ENCODE measurements at regions not wholly inside any gene's neighbourhood (a gene's known extent, or its start where the extent isn't known, plus 50 kb on each side); places are given as distances from the start of the nearest gene placed in this dataset.

DNA sequence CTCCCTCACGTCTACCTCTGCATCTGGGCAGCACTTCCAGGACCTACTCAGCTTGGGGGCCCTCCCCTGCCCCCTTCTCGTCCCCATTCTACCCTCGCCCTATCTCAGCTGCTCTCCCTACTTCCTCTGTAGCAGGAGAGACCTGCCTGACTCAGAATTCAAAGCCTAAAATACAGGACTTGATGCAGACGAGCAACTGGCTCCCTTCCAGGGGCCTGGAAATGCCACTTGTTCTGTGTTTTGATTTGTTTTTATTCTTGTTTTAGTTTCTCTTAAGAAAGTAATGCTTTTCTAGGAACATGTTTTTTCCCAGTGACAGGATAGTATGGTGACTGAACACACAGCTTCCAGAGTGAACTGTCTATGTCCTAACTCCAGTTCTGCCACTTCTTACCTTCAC, 320.4 kb upstream of the CDH4 start:
- no peak overlapping the region for H3K27ac ChIP-seq
- TF ChIP-seq, protein P1, sequence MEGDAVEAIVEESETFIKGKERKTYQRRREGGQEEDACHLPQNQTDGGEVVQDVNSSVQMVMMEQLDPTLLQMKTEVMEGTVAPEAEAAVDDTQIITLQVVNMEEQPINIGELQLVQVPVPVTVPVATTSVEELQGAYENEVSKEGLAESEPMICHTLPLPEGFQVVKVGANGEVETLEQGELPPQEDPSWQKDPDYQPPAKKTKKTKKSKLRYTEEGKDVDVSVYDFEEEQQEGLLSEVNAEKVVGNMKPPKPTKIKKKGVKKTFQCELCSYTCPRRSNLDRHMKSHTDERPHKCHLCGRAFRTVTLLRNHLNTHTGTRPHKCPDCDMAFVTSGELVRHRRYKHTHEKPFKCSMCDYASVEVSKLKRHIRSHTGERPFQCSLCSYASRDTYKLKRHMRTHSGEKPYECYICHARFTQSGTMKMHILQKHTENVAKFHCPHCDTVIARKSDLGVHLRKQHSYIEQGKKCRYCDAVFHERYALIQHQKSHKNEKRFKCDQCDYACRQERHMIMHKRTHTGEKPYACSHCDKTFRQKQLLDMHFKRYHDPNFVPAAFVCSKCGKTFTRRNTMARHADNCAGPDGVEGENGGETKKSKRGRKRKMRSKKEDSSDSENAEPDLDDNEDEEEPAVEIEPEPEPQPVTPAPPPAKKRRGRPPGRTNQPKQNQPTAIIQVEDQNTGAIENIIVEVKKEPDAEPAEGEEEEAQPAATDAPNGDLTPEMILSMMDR (IDR thresholded peaks at IDR 0.05; ENCODE audit: low read depth, low read length, missing control alignments), result no peak
- no peaks in the 10 kb centered on the region for H3K36me3 ChIP-seq (replicated peaks)
- DNase-seq, result no peak
- H3K4me3 ChIP-seq (ENCODE audit: low read depth, low read length), result no peak overlapping the region
- in situ Hi-C loops (cut with HindIII; ENCODE audit: low pct_ligation_motif_present, low sequenced_read_pairs), result no loop called here
- H3K27me3 ChIP-seq (replicated peaks), result no peaks in the 10 kb centered on the region

DNA sequence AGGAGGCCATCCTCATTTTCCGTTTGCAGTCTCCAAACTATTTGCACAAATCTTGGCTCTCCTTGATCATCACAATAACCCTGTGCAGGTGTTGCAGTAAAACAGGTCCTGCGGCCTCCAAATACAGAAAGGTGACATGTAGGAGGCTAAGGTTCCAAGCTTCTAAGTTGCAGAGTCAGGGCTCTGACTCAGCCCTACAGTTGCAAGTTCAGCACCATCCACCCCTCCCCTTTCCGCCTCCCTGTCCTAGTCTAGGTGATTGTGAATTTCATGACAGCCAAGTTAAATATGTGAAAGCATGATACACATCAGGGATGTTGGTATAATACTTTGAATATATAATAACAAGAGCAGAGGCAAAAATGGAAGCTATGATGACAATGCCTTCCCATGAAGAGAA, 317.3 kb upstream of the CDH4 start:
- no peak overlapping the region for H3K27ac ChIP-seq
- DNase-seq, result no peak
- no peak overlapping the region for H3K4me3 ChIP-seq (ENCODE audit: low read depth, low read length)
- no peaks in the 10 kb centered on the region for H3K36me3 ChIP-seq (replicated peaks)
- TF ChIP-seq, protein P1 (IDR thresholded peaks at IDR 0.05; ENCODE audit: low read depth, low read length, missing control alignments), result no peak
- in situ Hi-C loops (cut with HindIII; ENCODE audit: low pct_ligation_motif_present, low sequenced_read_pairs), result no loop called here
- H3K27me3 ChIP-seq (replicated peaks), result no peaks in the 10 kb centered on the region

DNA sequence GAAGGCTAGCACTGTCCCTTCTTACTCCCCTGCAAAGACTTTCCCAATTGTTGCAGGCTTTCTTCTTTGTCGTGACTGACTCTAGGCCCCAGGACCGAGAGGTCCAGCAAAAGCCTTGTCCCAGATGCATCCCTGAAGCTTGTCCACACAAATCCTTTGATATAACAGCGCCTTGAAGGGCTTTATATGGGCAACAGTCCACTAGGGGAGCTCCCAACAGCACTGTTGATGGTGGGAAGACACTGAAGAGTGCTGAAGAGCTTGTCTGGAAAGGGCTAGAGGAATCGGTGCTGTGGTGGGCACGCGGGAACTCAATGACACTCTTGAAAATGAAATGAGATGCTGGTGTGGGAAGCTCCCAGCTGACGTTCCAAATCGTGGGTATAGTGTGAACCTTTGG, 316.1 kb upstream of the CDH4 start:
- no peak for DNase-seq
- Histone ChIP-seq H3K27ac (no peak overlapping the region), H3K36me3 (replicated peaks) (no peaks in the 10 kb centered on the region), H3K4me3 (ENCODE audit: low read depth, low read length) (no peak overlapping the region), H3K27me3 (replicated peaks) (no peaks in the 10 kb centered on the region)
- in situ Hi-C loops (cut with HindIII; ENCODE audit: low pct_ligation_motif_present, low sequenced_read_pairs), result no loop called here
- TF ChIP-seq, protein P1 (IDR thresholded peaks at IDR 0.05; ENCODE audit: low read depth, low read length, missing control alignments), result no peak

DNA sequence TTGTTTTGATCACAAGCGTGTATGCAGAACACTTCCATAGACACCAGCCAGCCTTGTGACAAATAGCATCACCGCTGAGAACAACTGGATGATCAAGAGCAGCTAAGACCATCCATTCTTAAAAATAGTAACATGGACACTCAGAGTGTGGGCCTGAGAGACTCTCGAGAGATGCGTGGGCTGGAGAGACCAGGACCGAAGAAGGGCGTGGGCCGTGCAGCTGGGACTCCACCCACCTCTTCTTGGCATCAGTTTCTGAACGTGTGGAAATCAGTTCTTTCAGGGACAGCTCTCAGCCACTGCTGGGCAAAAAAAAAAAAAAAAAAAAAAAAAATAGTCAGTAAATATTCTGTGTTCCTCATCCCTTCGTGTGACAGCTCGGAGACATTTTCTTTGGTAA, 314.5 kb upstream of the CDH4 start:
- TF ChIP-seq, protein P1 (IDR thresholded peaks at IDR 0.05; ENCODE audit: low read depth, low read length, missing control alignments), result no peak
- H3K27ac ChIP-seq, result no peak overlapping the region
- no peak for DNase-seq
- H3K36me3 ChIP-seq (replicated peaks), result no peaks in the 10 kb centered on the region
- in situ Hi-C loops (cut with HindIII; ENCODE audit: low pct_ligation_motif_present, low sequenced_read_pairs), result no loop called here
- H3K27me3 ChIP-seq (replicated peaks), result no peaks in the 10 kb centered on the region
- no peak overlapping the region for H3K4me3 ChIP-seq (ENCODE audit: low read depth, low read length)

DNA sequence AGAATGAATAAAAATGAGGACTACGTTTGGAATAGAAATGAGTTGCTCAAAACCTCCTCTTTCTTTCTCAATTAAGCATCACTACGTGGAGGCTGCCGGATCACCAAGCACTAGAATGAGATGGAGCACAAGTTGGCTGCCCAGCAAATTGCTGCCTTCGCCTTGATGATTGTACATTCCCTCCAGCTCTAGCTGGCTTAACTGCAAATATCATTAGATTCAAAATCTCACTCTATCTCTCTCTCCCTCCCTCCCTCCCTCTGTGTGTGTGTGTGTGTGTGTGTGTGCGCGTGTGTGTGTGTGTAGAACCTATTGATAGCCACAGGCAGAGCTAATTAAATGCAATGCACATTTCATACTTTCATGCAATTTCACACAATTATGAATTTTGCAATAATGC, 310.7 kb upstream of the CDH4 start:
- Histone ChIP-seq H3K27me3 (replicated peaks) (no peaks in the 10 kb centered on the region), H3K36me3 (replicated peaks) (no peaks in the 10 kb centered on the region), H3K4me3 (ENCODE audit: low read depth, low read length) (no peak overlapping the region), H3K27ac (no peak overlapping the region)
- TF ChIP-seq, protein P1 (IDR thresholded peaks at IDR 0.05; ENCODE audit: low read depth, low read length, missing control alignments), result no peak
- DNase-seq, result no peak
- in situ Hi-C loops (cut with HindIII; ENCODE audit: low pct_ligation_motif_present, low sequenced_read_pairs), result no loop called here

DNA sequence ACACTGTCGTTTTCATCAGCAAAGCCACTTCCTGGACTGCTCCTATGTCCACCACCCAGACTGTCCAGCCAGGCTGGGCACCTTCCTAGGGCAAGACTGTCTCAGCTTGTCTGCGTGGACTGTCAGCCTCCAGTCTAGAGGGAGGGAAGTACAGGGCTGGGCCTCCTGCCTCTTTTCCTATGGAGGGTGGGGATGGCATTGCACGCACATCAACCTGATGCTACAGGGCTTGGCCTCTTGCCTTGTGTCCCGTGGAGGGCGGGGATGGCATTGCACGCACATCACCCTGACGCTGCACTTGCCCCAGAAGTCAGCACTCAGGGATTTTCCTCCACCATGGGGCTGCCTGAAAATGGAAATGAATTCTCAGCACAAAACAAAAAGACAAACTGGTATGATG, 304.2 kb upstream of the CDH4 start:
- H3K4me3 ChIP-seq (ENCODE audit: low read depth, low read length), result no peak overlapping the region
- TF ChIP-seq, protein P1 (IDR thresholded peaks at IDR 0.05; ENCODE audit: low read depth, low read length, missing control alignments), result no peak
- no peaks in the 10 kb centered on the region for H3K36me3 ChIP-seq (replicated peaks)
- in situ Hi-C loops (cut with HindIII; ENCODE audit: low pct_ligation_motif_present, low sequenced_read_pairs), result no loop called here
- DNase-seq, result no peak
- H3K27ac ChIP-seq, result no peak overlapping the region
- H3K27me3 ChIP-seq (replicated peaks), result no peaks in the 10 kb centered on the region
